ENCODE measurements at regions not wholly inside any gene's neighbourhood (a gene's known extent, or its start where the extent isn't known, plus 50 kb on each side); places are given as distances from the start of the nearest gene placed in this dataset.
"Not testable (repeated sequence)": the region's sequence is repeated elsewhere in the genome, so short reads cannot be mapped to it uniquely, and the experiment has no call there.

DNA sequence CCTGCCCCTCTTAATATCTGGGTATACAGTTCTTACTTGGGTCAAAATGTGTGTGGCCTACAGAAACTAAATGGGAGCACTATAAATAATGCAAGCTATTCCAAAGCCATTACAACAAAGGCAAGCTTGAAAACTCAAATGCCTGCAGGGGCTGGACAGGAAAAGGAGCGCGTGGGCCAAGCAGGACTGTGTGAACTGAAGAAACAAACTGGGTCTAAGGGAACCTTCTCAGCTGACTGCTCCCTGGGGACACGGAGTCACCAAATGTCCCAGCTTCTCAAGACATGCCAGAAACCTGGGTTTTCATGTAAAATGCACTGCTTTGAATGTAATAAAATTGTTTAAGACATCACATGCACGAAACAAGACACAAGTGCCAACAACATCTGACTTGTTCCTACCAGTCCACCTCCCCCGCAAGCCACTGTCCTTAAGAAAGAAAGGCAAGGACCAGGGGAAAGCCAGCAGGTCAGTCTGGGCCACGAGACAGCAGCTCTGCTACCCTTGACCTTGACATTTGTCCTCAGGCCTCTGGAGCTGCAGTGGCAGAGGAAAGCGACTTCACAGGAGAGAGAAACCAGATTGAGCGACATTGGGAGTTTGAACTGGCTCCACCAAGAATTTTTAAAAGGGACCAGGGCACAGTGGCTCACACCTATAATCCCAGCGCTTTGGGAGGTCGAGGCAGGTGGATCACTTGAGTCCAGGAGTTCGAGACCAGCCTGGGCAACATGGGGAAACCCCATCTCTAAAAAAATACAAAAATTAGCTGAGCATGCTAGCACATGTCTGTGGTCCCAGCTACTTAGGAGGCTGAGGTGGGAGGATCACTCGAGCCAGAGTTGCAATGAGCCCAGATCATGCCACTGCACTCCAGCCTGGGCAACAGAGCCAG is 89.7 kb upstream of the SH3BP4 start:
- intact Hi-C loops (cut with DNase I), result no loop called here
- 55 to 68% methylated on average over 12 of the region's 12 CpGs for WGBS, 2 donors
- Histone ChIP-seq H3K27me3 (no peaks in the 10 kb centered on the region), H3K9me3 (peaks cover 0 to 6% (median 0%) of the 10 kb centered on the region in 11 donors), H3K4me1 (peaks cover 3 to 32% (median 23%) of the 10 kb centered on the region in 9 donors), H3K36me3 (no peaks in the 10 kb centered on the region), H3K4me3 (no peak overlapping the region), H3K27ac (peak overlapping the region in 8 of 10 donors; percentile 3 to 64 (median 16))
- ATAC-seq (peak; percentile 61 to 89 (median 82)), DNase-seq (peak; percentile 48 to 78)
- TF ChIP-seq, protein P1, sequence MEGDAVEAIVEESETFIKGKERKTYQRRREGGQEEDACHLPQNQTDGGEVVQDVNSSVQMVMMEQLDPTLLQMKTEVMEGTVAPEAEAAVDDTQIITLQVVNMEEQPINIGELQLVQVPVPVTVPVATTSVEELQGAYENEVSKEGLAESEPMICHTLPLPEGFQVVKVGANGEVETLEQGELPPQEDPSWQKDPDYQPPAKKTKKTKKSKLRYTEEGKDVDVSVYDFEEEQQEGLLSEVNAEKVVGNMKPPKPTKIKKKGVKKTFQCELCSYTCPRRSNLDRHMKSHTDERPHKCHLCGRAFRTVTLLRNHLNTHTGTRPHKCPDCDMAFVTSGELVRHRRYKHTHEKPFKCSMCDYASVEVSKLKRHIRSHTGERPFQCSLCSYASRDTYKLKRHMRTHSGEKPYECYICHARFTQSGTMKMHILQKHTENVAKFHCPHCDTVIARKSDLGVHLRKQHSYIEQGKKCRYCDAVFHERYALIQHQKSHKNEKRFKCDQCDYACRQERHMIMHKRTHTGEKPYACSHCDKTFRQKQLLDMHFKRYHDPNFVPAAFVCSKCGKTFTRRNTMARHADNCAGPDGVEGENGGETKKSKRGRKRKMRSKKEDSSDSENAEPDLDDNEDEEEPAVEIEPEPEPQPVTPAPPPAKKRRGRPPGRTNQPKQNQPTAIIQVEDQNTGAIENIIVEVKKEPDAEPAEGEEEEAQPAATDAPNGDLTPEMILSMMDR (IDR thresholded peaks at IDR 0.05), result no peak

DNA sequence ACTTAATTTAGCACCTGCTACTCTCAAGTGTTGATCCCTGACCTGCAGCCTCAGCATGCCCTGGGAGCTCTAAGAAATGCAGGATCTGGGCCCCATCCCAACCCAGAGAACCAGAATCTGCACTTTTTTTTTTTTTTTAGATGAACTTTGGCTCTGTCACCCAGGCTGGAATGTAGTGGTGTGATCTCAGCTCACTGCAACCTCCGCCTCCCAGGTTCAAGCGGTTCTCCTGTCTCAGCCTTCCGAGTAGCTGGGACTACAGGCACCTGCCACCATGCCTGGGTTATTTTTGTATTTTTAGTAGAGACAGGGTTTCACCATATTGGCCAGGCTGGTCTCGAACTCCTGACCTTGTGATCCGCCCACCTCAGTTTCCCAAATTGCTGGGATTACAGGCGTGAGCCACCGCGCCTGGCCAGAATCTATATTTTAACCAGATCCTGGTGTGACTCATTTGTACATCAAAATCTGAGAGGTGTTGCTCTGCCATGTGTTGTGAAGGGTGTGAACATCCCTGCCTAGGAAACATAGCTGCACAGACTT is 92.4 kb upstream of the SH3BP4 start:
- not testable (repeated sequence) for H3K27me3 ChIP-seq, ATAC-seq

DNA sequence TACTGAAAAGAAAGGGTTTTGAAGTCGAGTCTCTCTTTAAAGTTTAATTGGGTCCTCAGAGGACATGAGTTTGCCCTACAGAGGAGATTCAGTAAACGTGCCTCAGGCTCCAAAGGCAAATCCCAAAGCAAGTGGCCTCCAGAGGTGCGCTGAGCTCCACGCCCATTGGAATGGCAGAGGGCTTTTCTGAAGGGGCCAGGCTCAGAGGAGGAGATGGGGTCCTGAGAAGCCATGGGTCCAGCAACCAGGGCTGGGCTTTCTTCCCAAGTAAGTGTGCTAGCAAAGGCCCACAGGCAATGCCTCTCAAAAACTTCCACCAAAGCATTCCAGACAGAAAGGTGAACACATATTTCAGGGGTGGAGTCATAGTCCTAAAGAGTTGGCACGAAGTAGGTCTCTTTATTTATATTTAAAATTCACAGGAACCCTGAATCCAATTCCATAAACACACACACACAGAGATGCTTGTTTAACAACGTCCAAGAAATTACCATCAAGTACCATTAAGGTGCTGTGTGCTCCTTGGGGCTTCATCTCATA is 93.0 kb upstream of the SH3BP4 start:
- 87 to 91% methylated on average over 6 of the region's 6 CpGs for WGBS, 2 donors

More for the DNA sequence above, 92.4 kb upstream of the SH3BP4 start:
- intact Hi-C loops (cut with DNase I); H3K27ac ChIP-seq; H3K36me3 ChIP-seq; DNase-seq; H3K9me3 ChIP-seq; H3K4me3 ChIP-seq: not testable (repeated sequence)
- WGBS, 2 donors, result 97 to 99% methylated on average over 8 of the region's 8 CpGs
- peaks cover 3 to 32% (median 23%) of the 10 kb centered on the region in 9 donors for H3K4me1 ChIP-seq

DNA sequence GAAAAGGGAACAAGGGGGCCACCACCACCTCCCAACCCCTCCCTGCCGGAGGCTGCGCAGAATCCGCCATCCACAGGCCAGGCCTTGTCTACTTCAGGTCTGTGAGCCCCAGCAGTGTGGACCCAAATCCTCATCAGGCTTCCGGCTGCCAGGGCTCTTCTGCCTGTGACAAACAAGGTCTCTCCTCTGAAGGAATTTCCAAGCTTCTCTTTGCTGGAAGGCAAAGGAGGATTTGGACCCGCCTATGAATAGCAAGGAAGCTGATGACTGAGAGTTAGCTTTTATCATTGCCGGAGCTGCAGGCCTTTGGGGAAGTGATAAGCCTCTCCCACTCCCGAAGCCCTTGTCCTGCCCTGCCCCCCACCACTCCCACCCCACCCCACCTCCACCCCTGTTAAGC is 93.7 kb upstream of the SH3BP4 start:
- Histone ChIP-seq H3K4me1 (peaks cover 3 to 21% (median 19%) of the 10 kb centered on the region in 9 donors), H3K27ac (no peak overlapping the region), H3K36me3 (no peaks in the 10 kb centered on the region), H3K4me3 (no peak overlapping the region), H3K27me3 (no peaks in the 10 kb centered on the region), H3K9me3 (peaks cover 0 to 6% (median 0%) of the 10 kb centered on the region in 11 donors)
- WGBS, 2 donors, result 80 to 82% methylated on average over 7 of the region's 7 CpGs
- TF ChIP-seq, protein P1 (IDR thresholded peaks at IDR 0.05), result no peak
- intact Hi-C loops (cut with DNase I), result no loop called here
- ATAC-seq, result no peak
- no peak for DNase-seq

More for the DNA sequence above, 93.0 kb upstream of the SH3BP4 start:
- Histone ChIP-seq H3K27ac (no peak overlapping the region), H3K36me3 (no peaks in the 10 kb centered on the region), H3K4me1 (peaks cover 3 to 28% (median 23%) of the 10 kb centered on the region in 9 donors), H3K27me3 (no peaks in the 10 kb centered on the region), H3K4me3 (no peak overlapping the region), H3K9me3 (peaks cover 0 to 6% (median 0%) of the 10 kb centered on the region in 11 donors)
- intact Hi-C loops (cut with DNase I), result no loop called here
- ATAC-seq, result no peak
- DNase-seq, result no peak
- TF ChIP-seq, protein P1 (IDR thresholded peaks at IDR 0.05), result no peak

Measured in heart right ventricle (tissue), 16 donors.